HepG2 (cell line): ENCODE measurements at regions not wholly inside any gene's neighbourhood (a gene's known extent, or its start where the extent isn't known, plus 50 kb on each side); places are given as distances from the start of the nearest gene placed in this dataset.

Experiments used
- ATF1 ChIP-seq: IDR thresholded peaks from 2 replicates; pipeline ENCODE4 v1.6.1; 2016; ENCODE audit warnings: mild to moderate bottlenecking, control low read depth
- CENPT ChIP-seq: sonication (generic); formaldehyde crosslinking; IDR thresholded peaks from 2 replicates; pipeline ENCODE4 v1.8.0; 2022; ENCODE audit warnings: low read depth, mild to moderate bottlenecking, moderate library complexity, missing genetic modification reagents
- FOXK2 ChIP-seq: fragments of 450-650 bp; IDR thresholded peaks from 2 replicates; pipeline ENCODE4 v1.6.1; 2016
- GABPB1 ChIP-seq: IDR thresholded peaks from 2 replicates; pipeline ENCODE4 v1.6.1; 2016; ENCODE audit warnings: mild to moderate bottlenecking, missing genetic modification reagents, moderate library complexity, missing compliant biosample characterization
- GATAD1 ChIP-seq: IDR thresholded peaks from 2 replicates; pipeline ENCODE4 v1.6.1; 2016; ENCODE audit warnings: missing genetic modification reagents, missing compliant biosample characterization
- ISX ChIP-seq: sonication (generic); formaldehyde crosslinking; conservative IDR thresholded peaks from 2 replicates; pipeline ENCODE4 v1.5.0; 2020; ENCODE audit warnings: missing genetic modification reagents
- SRSF9 ChIP-seq: fragments of 200-400 bp; formaldehyde crosslinking; IDR thresholded peaks from 2 replicates; pipeline ENCODE4 v1.6.1; 2018; ENCODE audit warnings: borderline replicate concordance, mild to moderate bottlenecking, low read depth, low read length; ENCODE audit not compliant: insufficient read depth, poor library complexity, severe bottlenecking
- SYNCRIP ChIP-seq: fragments of 200-400 bp; formaldehyde crosslinking; IDR thresholded peaks from 2 replicates; pipeline ENCODE4 v1.6.1; 2018; ENCODE audit warnings: mild to moderate bottlenecking, low read depth, low read length; ENCODE audit not compliant: insufficient read depth
- ZNF136 ChIP-seq: sonication (generic); formaldehyde crosslinking; IDR thresholded peaks from 2 replicates; pipeline ENCODE4 v1.8.1; 2022; ENCODE audit warnings: low read depth, mild to moderate bottlenecking, moderate library complexity, missing genetic modification reagents
- ZNF20 ChIP-seq: sonication (generic); formaldehyde crosslinking; IDR thresholded peaks from 2 replicates; pipeline ENCODE4 v1.4.0; 2020; ENCODE audit warnings: mild to moderate bottlenecking, moderate library complexity, missing genetic modification reagents
- ZNF232 ChIP-seq: sonication (generic); formaldehyde crosslinking; IDR thresholded peaks from 2 replicates; pipeline ENCODE4 v1.4.0; 2020; ENCODE audit warnings: missing genetic modification reagents, borderline replicate concordance
- ZNF329 ChIP-seq: sonication (generic); formaldehyde crosslinking; IDR thresholded peaks from 2 replicates; pipeline ENCODE4 v1.9.0; 2021; ENCODE audit warnings: low read depth, mild to moderate bottlenecking, missing genetic modification reagents
- ZNF75D ChIP-seq: sonication (generic); formaldehyde crosslinking; IDR thresholded peaks from 2 replicates; pipeline ENCODE4 v1.8.1; 2023; ENCODE audit warnings: missing genetic modification reagents, mild to moderate bottlenecking, borderline replicate concordance
- ZNF878 ChIP-seq: sonication (generic); formaldehyde crosslinking; IDR thresholded peaks from 2 replicates; pipeline ENCODE4 v1.8.1; 2023; ENCODE audit warnings: mild to moderate bottlenecking, missing genetic modification reagents, moderate library complexity
- TF ChIP-seq, protein P1 (sequence below): IDR thresholded peaks from 2 replicates; pipeline ENCODE4 v1.6.1; 2016; ENCODE audit warnings: mild to moderate bottlenecking
- TF ChIP-seq, protein P2 (sequence below): sonication (generic); formaldehyde crosslinking; conservative IDR thresholded peaks from 2 replicates; pipeline ENCODE4 v1.4.0; 2020; ENCODE audit warnings: missing genetic modification reagents
- TF ChIP-seq, protein P3 (sequence below): sonication (generic); formaldehyde crosslinking; IDR thresholded peaks from 2 replicates; pipeline ENCODE4 v1.4.0; 2020; ENCODE audit warnings: missing genetic modification reagents
- TF ChIP-seq, protein P4 (sequence below): sonication (generic); formaldehyde crosslinking; IDR thresholded peaks from 2 replicates; pipeline ENCODE4 v1.4.0; 2020; ENCODE audit warnings: missing genetic modification reagents

DNA sequence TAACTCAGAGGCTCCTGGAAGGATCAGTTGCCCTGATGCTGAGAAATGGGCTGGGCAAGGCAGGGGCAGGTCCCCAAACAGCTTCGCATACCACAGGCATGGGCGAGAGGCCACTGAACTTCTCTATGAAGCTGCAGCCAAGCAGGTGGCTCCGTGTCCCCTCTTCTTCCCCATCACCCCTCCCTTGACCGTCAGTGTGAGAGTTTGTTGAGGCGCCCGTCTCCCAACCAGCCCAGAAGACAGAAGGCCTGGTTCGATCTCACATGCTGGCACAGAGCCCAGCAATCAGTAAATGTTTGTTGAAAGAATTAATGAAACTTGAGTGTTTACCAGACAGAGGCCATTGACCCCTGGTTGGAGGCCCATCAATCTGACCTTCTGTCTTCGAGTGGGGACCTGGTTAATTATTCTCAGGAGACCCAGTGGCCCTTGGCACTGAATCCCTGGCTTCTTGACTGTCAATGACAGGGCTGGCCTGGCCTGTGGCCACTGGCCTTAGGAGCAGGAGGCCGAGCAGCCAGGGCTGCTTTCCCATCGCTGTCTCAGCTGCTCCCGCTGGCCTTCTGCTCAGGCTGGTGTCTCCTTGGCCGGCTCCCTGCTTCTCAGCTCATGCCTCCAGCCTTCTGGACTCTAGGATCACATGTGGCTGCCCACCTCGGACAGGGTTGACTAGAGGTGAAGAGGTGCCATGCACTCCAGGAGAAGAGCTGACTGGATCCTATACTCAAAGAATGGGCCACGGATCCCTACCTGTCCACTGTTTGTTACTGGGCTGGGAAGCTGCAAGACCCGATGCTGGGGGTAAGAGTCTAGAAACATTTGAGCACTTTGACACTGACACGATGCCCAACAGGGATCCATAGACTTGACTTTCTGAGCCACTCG is 113.4 kb downstream of the ASB7 start (continued):
- TF ChIP-seq, protein P1, sequence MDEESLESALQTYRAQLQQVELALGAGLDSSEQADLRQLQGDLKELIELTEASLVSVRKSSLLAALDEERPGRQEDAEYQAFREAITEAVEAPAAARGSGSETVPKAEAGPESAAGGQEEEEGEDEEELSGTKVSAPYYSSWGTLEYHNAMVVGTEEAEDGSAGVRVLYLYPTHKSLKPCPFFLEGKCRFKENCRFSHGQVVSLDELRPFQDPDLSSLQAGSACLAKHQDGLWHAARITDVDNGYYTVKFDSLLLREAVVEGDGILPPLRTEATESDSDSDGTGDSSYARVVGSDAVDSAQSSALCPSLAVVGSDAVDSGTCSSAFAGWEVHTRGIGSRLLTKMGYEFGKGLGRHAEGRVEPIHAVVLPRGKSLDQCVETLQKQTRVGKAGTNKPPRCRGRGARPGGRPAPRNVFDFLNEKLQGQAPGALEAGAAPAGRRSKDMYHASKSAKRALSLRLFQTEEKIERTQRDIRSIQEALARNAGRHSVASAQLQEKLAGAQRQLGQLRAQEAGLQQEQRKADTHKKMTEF (CRISPR knock-in tag), result peak; percentile 88
- no peak; the same call in 1 of the 2 replicates for TF ChIP-seq GATAD1 (CRISPR knock-in tag)
- no peak for TF ChIP-seq ZNF232
- TF ChIP-seq, protein P2, sequence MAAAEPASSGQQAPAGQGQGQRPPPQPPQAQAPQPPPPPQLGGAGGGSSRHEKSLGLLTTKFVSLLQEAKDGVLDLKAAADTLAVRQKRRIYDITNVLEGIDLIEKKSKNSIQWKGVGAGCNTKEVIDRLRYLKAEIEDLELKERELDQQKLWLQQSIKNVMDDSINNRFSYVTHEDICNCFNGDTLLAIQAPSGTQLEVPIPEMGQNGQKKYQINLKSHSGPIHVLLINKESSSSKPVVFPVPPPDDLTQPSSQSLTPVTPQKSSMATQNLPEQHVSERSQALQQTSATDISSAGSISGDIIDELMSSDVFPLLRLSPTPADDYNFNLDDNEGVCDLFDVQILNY (CRISPR knock-in tag), result no peak
- TF ChIP-seq, protein P3, sequence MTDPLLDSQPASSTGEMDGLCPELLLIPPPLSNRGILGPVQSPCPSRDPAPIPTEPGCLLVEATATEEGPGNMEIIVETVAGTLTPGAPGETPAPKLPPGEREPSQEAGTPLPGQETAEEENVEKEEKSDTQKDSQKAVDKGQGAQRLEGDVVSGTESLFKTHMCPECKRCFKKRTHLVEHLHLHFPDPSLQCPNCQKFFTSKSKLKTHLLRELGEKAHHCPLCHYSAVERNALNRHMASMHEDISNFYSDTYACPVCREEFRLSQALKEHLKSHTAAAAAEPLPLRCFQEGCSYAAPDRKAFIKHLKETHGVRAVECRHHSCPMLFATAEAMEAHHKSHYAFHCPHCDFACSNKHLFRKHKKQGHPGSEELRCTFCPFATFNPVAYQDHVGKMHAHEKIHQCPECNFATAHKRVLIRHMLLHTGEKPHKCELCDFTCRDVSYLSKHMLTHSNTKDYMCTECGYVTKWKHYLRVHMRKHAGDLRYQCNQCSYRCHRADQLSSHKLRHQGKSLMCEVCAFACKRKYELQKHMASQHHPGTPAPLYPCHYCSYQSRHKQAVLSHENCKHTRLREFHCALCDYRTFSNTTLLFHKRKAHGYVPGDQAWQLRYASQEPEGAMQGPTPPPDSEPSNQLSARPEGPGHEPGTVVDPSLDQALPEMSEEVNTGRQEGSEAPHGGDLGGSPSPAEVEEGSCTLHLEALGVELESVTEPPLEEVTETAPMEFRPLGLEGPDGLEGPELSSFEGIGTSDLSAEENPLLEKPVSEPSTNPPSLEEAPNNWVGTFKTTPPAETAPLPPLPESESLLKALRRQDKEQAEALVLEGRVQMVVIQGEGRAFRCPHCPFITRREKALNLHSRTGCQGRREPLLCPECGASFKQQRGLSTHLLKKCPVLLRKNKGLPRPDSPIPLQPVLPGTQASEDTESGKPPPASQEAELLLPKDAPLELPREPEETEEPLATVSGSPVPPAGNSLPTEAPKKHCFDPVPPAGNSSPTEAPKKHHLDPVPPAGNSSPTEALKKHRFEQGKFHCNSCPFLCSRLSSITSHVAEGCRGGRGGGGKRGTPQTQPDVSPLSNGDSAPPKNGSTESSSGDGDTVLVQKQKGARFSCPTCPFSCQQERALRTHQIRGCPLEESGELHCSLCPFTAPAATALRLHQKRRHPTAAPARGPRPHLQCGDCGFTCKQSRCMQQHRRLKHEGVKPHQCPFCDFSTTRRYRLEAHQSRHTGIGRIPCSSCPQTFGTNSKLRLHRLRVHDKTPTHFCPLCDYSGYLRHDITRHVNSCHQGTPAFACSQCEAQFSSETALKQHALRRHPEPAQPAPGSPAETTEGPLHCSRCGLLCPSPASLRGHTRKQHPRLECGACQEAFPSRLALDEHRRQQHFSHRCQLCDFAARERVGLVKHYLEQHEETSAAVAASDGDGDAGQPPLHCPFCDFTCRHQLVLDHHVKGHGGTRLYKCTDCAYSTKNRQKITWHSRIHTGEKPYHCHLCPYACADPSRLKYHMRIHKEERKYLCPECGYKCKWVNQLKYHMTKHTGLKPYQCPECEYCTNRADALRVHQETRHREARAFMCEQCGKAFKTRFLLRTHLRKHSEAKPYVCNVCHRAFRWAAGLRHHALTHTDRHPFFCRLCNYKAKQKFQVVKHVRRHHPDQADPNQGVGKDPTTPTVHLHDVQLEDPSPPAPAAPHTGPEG (CRISPR knock-in tag), result no peak
- peak; percentile 41; the same call in 1 of the 2 replicates for TF ChIP-seq ATF1 (CRISPR knock-in tag)
- no peak; the same call in 1 of the 2 replicates for TF ChIP-seq GABPB1 (CRISPR knock-in tag)
- no peak for TF ChIP-seq ZNF75D
- no peak for TF ChIP-seq SYNCRIP
- TF ChIP-seq ZNF136 (CRISPR knock-in tag), result no peak
- no peak for TF ChIP-seq CENPT (CRISPR knock-in tag)
- TF ChIP-seq SRSF9, result no peak
- TF ChIP-seq ZNF329 (CRISPR knock-in tag), result no peak
- TF ChIP-seq ZNF878 (CRISPR knock-in tag), result peak; percentile 51; the same call in 1 of the 2 replicates
- no peak for TF ChIP-seq ZNF20 (CRISPR knock-in tag)
- TF ChIP-seq, protein P4, sequence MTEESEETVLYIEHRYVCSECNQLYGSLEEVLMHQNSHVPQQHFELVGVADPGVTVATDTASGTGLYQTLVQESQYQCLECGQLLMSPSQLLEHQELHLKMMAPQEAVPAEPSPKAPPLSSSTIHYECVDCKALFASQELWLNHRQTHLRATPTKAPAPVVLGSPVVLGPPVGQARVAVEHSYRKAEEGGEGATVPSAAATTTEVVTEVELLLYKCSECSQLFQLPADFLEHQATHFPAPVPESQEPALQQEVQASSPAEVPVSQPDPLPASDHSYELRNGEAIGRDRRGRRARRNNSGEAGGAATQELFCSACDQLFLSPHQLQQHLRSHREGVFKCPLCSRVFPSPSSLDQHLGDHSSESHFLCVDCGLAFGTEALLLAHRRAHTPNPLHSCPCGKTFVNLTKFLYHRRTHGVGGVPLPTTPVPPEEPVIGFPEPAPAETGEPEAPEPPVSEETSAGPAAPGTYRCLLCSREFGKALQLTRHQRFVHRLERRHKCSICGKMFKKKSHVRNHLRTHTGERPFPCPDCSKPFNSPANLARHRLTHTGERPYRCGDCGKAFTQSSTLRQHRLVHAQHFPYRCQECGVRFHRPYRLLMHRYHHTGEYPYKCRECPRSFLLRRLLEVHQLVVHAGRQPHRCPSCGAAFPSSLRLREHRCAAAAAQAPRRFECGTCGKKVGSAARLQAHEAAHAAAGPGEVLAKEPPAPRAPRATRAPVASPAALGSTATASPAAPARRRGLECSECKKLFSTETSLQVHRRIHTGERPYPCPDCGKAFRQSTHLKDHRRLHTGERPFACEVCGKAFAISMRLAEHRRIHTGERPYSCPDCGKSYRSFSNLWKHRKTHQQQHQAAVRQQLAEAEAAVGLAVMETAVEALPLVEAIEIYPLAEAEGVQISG (CRISPR knock-in tag), result peak; percentile 64
- no peak for TF ChIP-seq FOXK2
- TF ChIP-seq ISX (CRISPR knock-in tag), result no peak
